Pancreas (tissue), 10 donors: ENCODE measurements at regions not wholly inside any gene's neighbourhood (a gene's known extent, or its start where the extent isn't known, plus 50 kb on each side); places are given as distances from the start of the nearest gene placed in this dataset.
A peak's percentile ranks its signal among the peaks of the same experiment; 100 is the strongest.

ENCODE experiments used
- ATAC-seq, 4 donors: fragments of 200-7000 bp; cut with Tn5 transposase; one replicate each; pipeline versions ENCODE4 v1.8.0 to v1.9.1; 2020; ENCODE audit warnings: mild to moderate bottlenecking in 4 of 4, moderate library complexity in 4 of 4
- DNase-seq, 6 donors: peaks; one replicate each; pipeline ENCODE4 v3.0.0-alpha.2; 2020
- FAIRE-seq: peaks from 2 replicates; lab custom pipeline; 2012; peaks lifted over from hg19 to GRCh38; lab: Jason Lieb, UNC
- H3K27ac ChIP-seq, 4 donors: fragments of 200-600 bp; sonication (generic); 1 replicate in 3 of 4; 2 replicates in 1 of 4; pipeline versions ENCODE4 v1.5.0 to v1.8.0; 2020
- H3K27me3 ChIP-seq, 4 donors: fragments of 200-600 bp; one replicate each; pipeline ENCODE4 v1.8.0; 2021
- H3K36me3 ChIP-seq, 3 donors: fragments of 200-600 bp; sonication (generic) in 1 of 3; one replicate each; pipeline versions ENCODE4 v1.5.0 to v1.8.0; 2020 to 2021
- H3K4me1 ChIP-seq, 3 donors: fragments of 200-600 bp; one replicate each; pipeline ENCODE4 v1.8.0; 2021
- H3K4me3 ChIP-seq, 4 donors: fragments of 200-600 bp; sonication (generic) in 2 of 4; one replicate each; pipeline versions ENCODE4 v1.5.0 to v1.8.0; 2020 to 2021
- H3K9me3 ChIP-seq, 4 donors: fragments of 200-600 bp; one replicate each; pipeline ENCODE4 v1.8.0; 2021
- WGBS, 2 donors: extraction: QIAGEN DNeasy Blood & Tissue Kit; methylation state at CpG; one replicate each; pipeline ENCODE4 v1.1.7; 2013; 5-methylcytosine and 5-hydroxymethylcytosine counted together
- intact Hi-C, 3 donors: fragments of 100-400 bp; cut with DNase I; formaldehyde crosslinking; loops; one replicate each; pipeline versions ENCODE4 v1.11.1 to v1.14.2; 2022
- TF ChIP-seq, protein P1 (sequence below), 4 donors: fragments of 200-600 bp; sonication (generic) in 3 of 4; IDR thresholded peaks; one replicate each; pipeline versions ENCODE4 v1.5.0 to v1.8.0; 2021; ENCODE audit warnings: antibody characterized with exemption in 4 of 4
- donor health status: healthy with polysubstance abuse.
- donor health status: DM: no; HTN: no; CAD: no; lungs with moderate emphysema.
- donor health status: DM: no; HTN: no; CAD: no.
- donor health status: control.
- donor health status: control.
- donor health status: Bipolar disorder and iron deficiency.
- donor health status: DM: yes; HTN: yes; CAD: no.
- donor health status: DM: no; HTN: no; CAD: no.
- donor health status: DM: no; HTN: no; CAD: no.
- donor health status: DM: yes; HTN: yes; CAD: no.

DNA sequence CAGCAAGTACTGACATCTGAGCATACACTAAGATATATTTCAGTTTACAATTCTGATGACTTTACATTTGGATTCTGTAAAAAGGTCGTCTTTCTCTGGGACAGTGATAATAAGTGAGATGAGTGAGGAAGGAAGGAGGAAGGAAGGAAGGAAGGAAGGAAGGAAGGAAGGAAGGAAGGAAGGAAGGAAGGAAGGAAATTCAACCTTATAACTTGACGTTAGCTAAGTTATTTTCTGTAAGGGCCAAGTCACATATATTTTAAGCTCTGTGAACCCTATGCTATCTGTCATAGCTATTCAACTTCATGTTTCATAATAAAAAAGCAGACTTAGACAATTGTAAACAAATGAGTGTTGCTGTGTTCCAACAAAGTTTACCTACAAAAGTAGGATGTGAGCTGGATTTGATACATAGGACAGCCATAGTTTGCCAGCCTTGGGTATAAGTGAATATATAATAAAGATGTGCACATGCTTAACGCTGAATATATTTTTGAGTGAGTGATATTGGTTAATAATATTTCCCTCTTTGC lies 753.0 kb upstream of the NDST4 start:
- H3K4me1 ChIP-seq, result no peaks in the 10 kb centered on the region
- ATAC-seq, result no peak
- WGBS, 2 donors, result 58 to 68% methylated on average over 3 of the region's 3 CpGs
- no peak overlapping the region for H3K27ac ChIP-seq
- H3K36me3 ChIP-seq, result no peaks in the 10 kb centered on the region
- no peaks in the 10 kb centered on the region for H3K27me3 ChIP-seq
- no peak for DNase-seq
- intact Hi-C loops, result no loop called here
- H3K9me3 ChIP-seq, result no peaks in the 10 kb centered on the region
- TF ChIP-seq, protein P1, sequence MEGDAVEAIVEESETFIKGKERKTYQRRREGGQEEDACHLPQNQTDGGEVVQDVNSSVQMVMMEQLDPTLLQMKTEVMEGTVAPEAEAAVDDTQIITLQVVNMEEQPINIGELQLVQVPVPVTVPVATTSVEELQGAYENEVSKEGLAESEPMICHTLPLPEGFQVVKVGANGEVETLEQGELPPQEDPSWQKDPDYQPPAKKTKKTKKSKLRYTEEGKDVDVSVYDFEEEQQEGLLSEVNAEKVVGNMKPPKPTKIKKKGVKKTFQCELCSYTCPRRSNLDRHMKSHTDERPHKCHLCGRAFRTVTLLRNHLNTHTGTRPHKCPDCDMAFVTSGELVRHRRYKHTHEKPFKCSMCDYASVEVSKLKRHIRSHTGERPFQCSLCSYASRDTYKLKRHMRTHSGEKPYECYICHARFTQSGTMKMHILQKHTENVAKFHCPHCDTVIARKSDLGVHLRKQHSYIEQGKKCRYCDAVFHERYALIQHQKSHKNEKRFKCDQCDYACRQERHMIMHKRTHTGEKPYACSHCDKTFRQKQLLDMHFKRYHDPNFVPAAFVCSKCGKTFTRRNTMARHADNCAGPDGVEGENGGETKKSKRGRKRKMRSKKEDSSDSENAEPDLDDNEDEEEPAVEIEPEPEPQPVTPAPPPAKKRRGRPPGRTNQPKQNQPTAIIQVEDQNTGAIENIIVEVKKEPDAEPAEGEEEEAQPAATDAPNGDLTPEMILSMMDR (IDR thresholded peaks at IDR 0.05), result no peak
- H3K4me3 ChIP-seq, result no peak overlapping the region
- no peak for FAIRE-seq

DNA sequence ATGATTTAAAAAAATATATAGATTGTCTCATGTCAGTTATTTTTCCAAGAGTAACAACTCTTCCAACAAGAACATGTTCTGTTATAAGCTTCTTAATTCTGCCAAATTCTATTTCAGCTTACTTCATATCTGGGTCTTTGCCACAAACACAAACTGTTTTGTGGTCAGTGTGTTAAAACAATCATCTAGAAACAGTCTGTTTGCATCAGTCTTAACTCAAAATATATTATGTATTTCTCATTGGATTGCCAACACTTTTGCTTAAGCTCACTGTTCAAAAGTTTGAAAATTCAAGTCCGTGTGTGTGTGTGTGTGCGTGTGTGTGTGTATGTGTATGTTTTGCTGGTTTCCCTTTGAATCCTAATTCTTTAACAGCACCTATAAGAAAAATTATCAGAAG lies 752.3 kb upstream of the NDST4 start:
- 13 to 52% methylated on average over 2 of the region's 2 CpGs for WGBS, 2 donors
- no peak for ATAC-seq

DNA sequence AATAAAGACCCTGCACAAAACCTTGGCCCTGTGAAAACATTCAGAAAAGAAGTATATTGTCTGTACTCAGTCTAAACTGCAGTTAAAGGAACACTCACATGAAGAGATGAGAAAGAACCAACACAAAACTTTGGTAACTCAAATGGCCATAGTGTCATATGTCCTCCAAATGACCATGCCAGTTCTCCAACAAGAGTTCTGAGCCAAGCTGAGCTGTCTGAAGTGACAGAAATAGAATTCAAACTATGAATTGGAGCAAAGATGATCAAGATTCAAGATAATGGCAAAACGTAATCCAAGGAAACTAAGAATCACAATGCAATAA lies 739.3 kb upstream of the NDST4 start:
- Histone ChIP-seq H3K4me1 (no peaks in the 10 kb centered on the region), H3K9me3 (no peaks in the 10 kb centered on the region), H3K27ac (no peak overlapping the region), H3K4me3 (no peak overlapping the region), H3K36me3 (no peaks in the 10 kb centered on the region), H3K27me3 (no peaks in the 10 kb centered on the region)
- no peak for DNase-seq
- 57 to 58% methylated on average over 1 of the region's 1 CpG for WGBS, 2 donors
- intact Hi-C loops, result loop anchor here in 1 of 3 donors (10.0 kb wide), 1 partner anchor 758 kb away; no protein-coding TSS in a partner anchor
- no peak for ATAC-seq
- TF ChIP-seq, protein P1 (IDR thresholded peaks at IDR 0.05), result peak in 1 of 4 donors; percentile 14
- FAIRE-seq, result no peak

More for the DNA sequence above, 752.3 kb upstream of the NDST4 start:
- no peaks in the 10 kb centered on the region for H3K36me3 ChIP-seq
- intact Hi-C loops, result no loop called here
- H3K4me3 ChIP-seq, result no peak overlapping the region
- H3K27ac ChIP-seq, result no peak overlapping the region
- TF ChIP-seq, protein P1 (IDR thresholded peaks at IDR 0.05), result no peak
- no peaks in the 10 kb centered on the region for H3K4me1 ChIP-seq
- FAIRE-seq (no peak), DNase-seq (no peak)
- no peaks in the 10 kb centered on the region for H3K9me3 ChIP-seq
- H3K27me3 ChIP-seq, result no peaks in the 10 kb centered on the region

DNA sequence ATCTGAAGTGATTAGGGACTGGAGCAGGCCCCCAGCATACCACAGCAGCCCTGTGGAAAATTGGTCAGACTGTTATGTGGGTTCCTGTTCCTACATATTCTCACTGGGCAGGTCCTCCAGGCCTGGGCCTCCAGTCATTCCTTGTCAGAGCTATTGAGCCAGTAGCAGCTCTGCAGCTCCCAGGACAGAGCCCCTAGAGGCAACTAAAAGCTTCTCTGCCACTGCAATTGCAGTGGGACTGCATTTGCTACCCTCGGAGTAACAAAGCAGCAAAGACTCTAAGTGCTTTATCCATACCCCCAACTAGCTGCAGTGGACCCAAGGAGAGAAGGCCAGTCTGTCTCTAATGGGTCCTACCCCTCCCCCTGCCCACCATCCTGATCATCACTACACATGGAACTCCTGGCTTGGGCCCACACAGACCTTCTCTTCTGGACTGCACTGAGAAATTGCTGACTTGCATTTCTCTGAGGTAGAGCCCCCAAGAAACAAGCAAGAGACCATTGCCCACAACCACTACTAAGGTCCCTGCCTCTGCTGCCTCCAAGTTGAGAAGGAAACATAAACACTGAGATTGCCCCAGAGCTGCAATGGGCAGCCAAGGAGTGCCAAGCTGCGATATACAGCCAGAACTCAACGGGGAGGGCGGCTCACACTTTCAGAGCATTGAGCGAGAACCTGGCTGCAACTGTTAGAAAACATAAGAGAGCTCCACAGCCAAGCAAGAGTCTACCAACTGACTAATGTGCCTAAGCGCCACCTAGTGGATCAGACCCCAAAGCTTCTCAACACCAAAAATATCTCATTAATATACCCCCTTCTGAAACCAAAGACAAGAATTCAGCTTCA lies 738.7 kb upstream of the NDST4 start:
- Histone ChIP-seq H3K9me3 (no peaks in the 10 kb centered on the region), H3K4me3 (no peak overlapping the region), H3K4me1 (no peaks in the 10 kb centered on the region), H3K27ac (no peak overlapping the region), H3K27me3 (no peaks in the 10 kb centered on the region), H3K36me3 (no peaks in the 10 kb centered on the region)
- peak; percentile 61 to 90 (median 85) for ATAC-seq
- intact Hi-C loops, result loop anchor here in 1 of 3 donors (10.0 kb wide), 1 partner anchor 757 kb away; no protein-coding TSS in a partner anchor
- WGBS, 2 donors, result 18 to 24% methylated on average over 6 of the region's 6 CpGs
- peak in 5 of 6 donors; percentile 31 to 66 (median 36) for DNase-seq
- no peak for FAIRE-seq
- TF ChIP-seq, protein P1 (IDR thresholded peaks at IDR 0.05), result peak in 3 of 4 donors; percentile 25 to 47 (median 41)
